Motor neuron (in vitro differentiated cells): ENCODE measurements at regions not wholly inside any gene's neighbourhood (a gene's known extent, or its start where the extent isn't known, plus 50 kb on each side); places are given as distances from the start of the nearest gene placed in this dataset.
A peak's percentile ranks its signal among the peaks of the same experiment; 100 is the strongest.

Experiments
- ATAC-seq, 8 experiments: fragments of 200-7000 bp; cut with Tn5 transposase; replicated peaks in 6 of 8; 2 replicates each; pipeline ENCODE4 v1.8.0; 2021; ENCODE audit warnings: mild to moderate bottlenecking in 8 of 8, moderate library complexity in 8 of 8
- H3K27ac ChIP-seq, 2 donors: fragments of 250-450 bp; sonication (Bioruptor Pico); 2 replicates each; pipeline ENCODE4 v1.9.0; 2021; ENCODE audit warnings: antibody characterized with exemption in 2 of 2, mild to moderate bottlenecking in 2 of 2, moderate library complexity in 1 of 2
- H3K4me1 ChIP-seq, 2 donors: fragments of 250-450 bp; sonication (Bioruptor Pico); replicated peaks in 1 of 2; 2 replicates each; pipeline ENCODE4 v1.6.1; 2021; ENCODE audit warnings: antibody characterized with exemption in 2 of 2, mild to moderate bottlenecking in 2 of 2, moderate library complexity in 1 of 2
- H3K4me3 ChIP-seq, 5 donors: fragments of 250-450 bp; sonication (Bioruptor Pico); 2 replicates each; pipeline ENCODE4 v1.9.0; 2021; ENCODE audit warnings: antibody characterized with exemption in 5 of 5, mild to moderate bottlenecking in 5 of 5, moderate library complexity in 4 of 5
- WGBS, 10 experiments: fragments of 450-650 bp; shearing (Covaris generic); methylation state at CpG; one replicate each; pipeline ENCODE4 v1.0.0; 2022; 5-methylcytosine and 5-hydroxymethylcytosine counted together
- in situ Hi-C, 9 experiments: fragments of 400-800 bp; cut with MboI; loops; one replicate each; pipeline ENCODE4 v1.15.0; 2021; ENCODE audit warnings: low sequenced_read_pairs in 9 of 9, low pct_unique_long_range_greater_than_20kb in 2 of 9; ENCODE audit not compliant: unreplicated experiment in 9 of 9

DNA sequence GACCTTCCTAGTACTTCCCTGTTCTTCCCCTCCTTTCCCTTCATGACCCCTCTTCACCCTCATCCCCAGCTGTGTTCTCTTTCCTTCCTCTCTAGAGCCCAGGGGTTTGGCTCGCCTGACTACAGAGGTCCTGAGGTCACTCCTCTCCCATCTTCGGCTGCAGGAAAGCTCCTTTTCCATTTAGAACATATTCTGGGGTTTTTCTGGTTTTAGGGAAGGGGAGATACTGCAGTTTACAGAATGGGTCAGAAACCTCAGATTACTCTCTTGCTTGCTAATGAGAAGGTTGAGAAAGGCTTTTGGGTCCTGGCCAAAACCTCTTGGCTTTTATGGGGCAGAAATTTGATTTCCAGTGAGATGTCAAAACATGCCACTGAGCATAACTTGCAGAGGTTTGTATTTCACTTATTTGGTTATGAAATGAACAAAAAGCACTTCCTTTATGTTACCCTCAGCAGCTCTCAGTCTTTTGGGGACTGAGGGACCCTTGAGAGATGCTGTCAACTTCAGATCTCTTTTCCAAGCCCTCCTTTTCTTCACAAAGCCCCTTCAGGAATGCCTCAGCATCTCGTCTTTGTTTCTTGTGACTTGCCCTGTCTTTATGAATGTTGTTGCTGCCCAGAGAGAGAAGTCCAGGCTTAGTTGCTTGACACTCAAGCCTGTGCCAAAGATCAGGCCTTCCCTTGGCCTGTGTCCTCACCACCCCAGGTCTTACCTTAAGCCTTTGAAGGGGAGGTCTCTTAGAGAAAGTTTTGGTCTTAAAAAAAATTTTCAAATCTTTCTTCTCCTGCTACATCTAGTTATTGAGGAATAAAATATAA is 121.7 kb upstream of the TPM1 start:
- H3K4me1 ChIP-seq, result no peaks in the 10 kb centered on the region
- in situ Hi-C loops, result no loop called here
- 13 to 93% (median 51%) methylated on average over 1 to 3 of the region's 3 CpGs; no CpG with 5 or more reads in 1 of the 10 experiments for WGBS, 10 experiments
- H3K27ac ChIP-seq, result no peak overlapping the region
- no peak overlapping the region for H3K4me3 ChIP-seq
- peak in 1 of 8 experiments; percentile 30 for ATAC-seq

DNA sequence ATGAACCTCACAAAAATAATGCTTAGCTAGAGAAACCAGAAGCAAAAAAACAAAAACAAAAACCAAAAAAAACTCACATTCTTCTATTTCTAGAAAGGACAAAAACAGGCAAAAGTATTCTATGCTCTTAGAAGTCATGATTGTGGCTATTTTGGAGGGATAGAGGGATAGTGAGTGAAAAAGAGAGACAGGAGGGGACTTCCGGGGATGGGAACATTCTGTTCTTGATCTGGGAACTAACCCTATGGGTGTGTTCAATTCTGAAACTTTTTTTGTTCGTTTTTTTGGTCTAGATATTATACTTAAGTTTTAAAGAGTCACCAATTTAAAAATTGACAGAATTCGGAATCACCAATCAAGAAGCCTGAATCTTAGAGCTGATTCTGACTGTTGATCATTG is 120.0 kb upstream of the TPM1 start:
- H3K27ac ChIP-seq, result no peak overlapping the region
- no peak for ATAC-seq
- in situ Hi-C loops, result no loop called here
- no peak overlapping the region for H3K4me3 ChIP-seq
- no peaks in the 10 kb centered on the region for H3K4me1 ChIP-seq
- whole genome bisulfite sequencing, 10 experiments, result 20 to 100% (median 63%) methylated on average over 1 to 3 of the region's 3 CpGs

DNA sequence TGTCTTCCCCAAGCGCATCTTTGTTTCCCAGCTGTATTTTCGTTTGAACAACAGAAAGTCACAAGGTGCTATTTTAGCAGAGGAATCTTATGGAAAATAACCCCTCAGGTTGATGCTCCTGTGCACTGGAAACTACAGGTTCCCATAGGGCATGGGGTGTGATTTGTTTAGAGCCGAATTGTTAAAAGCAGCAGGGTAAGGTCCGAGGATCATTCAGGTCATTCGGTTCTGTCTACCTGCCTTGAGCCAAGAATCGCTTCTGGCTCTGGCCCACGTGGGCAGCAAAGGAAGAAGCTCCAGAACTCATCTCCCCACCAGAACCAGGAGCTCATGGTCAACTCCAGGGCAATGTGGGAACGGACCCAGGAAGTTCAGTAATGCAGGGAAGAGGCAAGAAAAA is 116.7 kb upstream of the TPM1 start:
- no peaks in the 10 kb centered on the region for H3K4me1 ChIP-seq
- 70 to 100% (median 86%) methylated on average over 1 to 7 of the region's 8 CpGs; no CpG with 5 or more reads in 1 of the 10 experiments for WGBS, 10 experiments
- no peak overlapping the region for H3K27ac ChIP-seq
- no peak for ATAC-seq
- in situ Hi-C loops, result loop anchor here in 1 of 9 experiments (25.0 kb wide), 1 partner anchor 89 kb away; no protein-coding TSS in a partner anchor
- H3K4me3 ChIP-seq, result no peak overlapping the region

DNA sequence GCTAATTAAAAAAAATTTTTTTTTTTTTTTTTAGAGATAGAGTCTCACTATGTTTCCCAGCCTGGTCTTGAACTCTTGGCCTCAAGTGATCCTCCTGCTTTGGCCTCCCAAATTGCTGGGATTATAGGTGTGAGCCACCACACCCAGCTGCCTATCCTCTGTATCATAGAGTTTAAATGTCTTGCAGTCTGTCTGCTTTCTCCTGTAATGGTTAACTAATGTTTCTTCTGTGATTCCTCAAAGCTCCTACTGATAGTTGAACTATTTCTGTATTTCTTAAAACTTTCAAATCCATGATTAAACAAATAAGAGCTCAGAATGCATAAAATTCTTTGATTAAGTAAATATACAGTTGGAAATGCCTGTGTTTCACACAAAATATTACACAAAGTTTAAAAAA is 115.4 kb upstream of the TPM1 start:
- Histone ChIP-seq H3K4me3 (no peak overlapping the region), H3K27ac (no peak overlapping the region), H3K4me1 (no peaks in the 10 kb centered on the region)
- no peak for ATAC-seq
- in situ Hi-C loops, result loop anchor here in 1 of 9 experiments (25.0 kb wide), 1 partner anchor 90 kb away; no protein-coding TSS in a partner anchor

DNA sequence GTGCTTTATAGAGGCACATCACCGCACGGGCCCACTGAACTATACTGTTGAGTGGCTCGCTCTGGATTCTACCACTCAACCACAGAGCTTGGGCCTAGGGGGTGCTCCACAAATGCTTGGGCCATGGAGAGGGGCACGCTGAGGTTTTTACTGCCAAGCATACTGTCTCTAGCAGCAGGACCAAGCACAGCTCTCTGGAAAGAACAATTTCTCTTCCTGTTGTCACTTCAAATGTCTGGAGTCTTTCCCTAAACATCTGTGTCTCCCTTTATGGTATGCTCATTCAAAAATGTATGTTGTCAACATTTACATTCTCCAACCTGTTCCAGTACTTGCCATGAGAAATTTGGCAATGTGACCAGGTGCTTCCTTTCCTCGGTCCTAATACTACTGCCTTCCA is 114.7 kb upstream of the TPM1 start:
- Histone ChIP-seq H3K4me1 (no peaks in the 10 kb centered on the region), H3K27ac (no peak overlapping the region), H3K4me3 (no peak overlapping the region)
- 61 to 100% (median 95%) methylated on average over 1 to 5 of the region's 5 CpGs; no CpG with 5 or more reads in 2 of the 10 experiments for WGBS, 10 experiments
- in situ Hi-C loops, result loop anchor here in 1 of 9 experiments (25.0 kb wide), 1 partner anchor 91 kb away; no protein-coding TSS in a partner anchor
- ATAC-seq, result no peak

DNA sequence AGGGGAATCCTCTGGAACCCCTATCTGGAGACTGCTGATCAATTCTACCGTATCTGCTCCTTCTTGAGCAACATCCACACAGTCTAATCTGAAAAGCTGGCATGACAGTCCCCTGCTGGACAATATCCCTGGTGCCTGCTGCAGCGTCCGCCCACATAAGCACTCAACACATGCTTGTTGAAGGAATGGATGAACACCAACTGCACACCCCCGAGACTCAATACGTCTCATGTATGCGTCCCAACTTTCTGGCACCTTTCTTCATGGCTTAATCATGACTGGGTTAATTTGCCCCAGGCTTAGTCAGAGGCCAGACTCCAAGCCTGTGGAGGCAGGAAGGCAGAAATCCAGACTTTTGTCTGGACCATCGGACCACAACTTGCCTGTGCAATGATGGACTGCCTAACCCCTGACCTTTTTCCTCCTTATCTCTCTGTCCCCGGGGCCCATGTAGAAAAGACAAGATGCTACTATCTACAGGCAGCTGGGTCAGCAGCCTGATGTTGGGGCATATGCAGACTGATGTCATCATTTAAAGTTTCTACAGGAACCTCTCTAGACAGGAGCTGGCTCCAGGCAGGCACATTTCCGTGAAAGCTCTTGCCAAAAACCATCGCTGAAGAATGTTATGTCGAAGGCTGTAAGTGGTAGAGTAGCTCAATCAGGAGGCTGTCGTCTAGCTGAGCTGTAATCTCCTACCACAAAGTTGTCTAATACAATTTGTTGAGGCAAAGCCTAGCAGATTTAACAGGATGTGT is 114.1 kb upstream of the TPM1 start:
- H3K4me1 ChIP-seq, result no peaks in the 10 kb centered on the region
- ATAC-seq, result peak in 4 of 8 experiments; percentile 43 to 74 (median 66)
- no peak overlapping the region for H3K4me3 ChIP-seq
- in situ Hi-C loops, result loop anchor here in 1 of 9 experiments (25.0 kb wide), 1 partner anchor 91 kb away; no protein-coding TSS in a partner anchor
- 0 to 98% (median 77%) methylated on average over 1 to 10 of the region's 12 CpGs; no CpG with 5 or more reads in 1 of the 10 experiments for WGBS, 10 experiments
- H3K27ac ChIP-seq, result no peak overlapping the region

DNA sequence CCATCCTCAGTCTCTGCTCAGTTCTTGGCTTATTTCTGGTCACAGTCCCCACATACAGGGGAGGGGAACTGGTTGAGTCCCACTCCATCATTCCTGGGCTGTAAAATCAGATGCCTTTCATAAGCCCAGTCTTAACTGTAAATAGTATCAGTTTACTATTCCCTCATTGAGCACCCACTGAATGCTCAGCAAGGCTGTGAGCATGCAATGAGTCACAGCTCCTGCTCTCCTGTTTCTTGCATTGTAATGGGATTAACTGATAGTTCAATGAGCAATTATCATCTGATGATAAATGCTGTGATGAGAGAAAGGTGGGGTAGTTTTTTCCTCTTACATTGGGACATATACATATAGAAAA is 113.6 kb upstream of the TPM1 start:
- Histone ChIP-seq H3K4me1 (no peaks in the 10 kb centered on the region), H3K4me3 (no peak overlapping the region), H3K27ac (no peak overlapping the region)
- in situ Hi-C loops, result loop anchor here in 1 of 9 experiments (25.0 kb wide), 1 partner anchor 92 kb away; no protein-coding TSS in a partner anchor
- peak in 3 of 8 experiments; percentile 47 to 72 (median 53) for ATAC-seq

DNA sequence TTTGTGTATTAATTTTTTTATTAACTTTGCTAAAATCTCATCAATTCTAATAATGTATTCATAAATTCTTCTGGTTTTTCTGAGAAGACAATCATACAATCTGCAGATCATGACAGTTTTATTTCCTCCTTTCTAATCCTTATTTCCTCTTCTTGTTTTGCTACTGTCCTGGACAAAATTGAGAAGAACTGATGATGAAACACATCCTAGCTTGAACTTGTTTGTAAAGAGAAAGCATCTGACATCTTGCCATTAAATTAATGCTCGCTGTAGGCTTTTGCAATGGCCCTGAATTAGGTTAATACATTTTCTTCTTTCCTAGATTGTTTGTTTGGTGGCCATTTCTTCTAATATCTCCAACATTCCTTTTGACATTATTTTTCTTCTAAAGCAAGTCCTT is 110.9 kb upstream of the TPM1 start:
- no peak for ATAC-seq
- Histone ChIP-seq H3K4me1 (peaks cover 0 to 4% of the 10 kb centered on the region in 2 donors), H3K27ac (no peak overlapping the region), H3K4me3 (no peak overlapping the region)
- in situ Hi-C loops, result loop anchor here in 1 of 9 experiments (25.0 kb wide), 1 partner anchor 94 kb away; no protein-coding TSS in a partner anchor
- 27 to 100% (median 87%) methylated on average over 1 of the region's 1 CpG; no CpG with 5 or more reads in 1 of the 10 experiments for WGBS, 10 experiments

DNA sequence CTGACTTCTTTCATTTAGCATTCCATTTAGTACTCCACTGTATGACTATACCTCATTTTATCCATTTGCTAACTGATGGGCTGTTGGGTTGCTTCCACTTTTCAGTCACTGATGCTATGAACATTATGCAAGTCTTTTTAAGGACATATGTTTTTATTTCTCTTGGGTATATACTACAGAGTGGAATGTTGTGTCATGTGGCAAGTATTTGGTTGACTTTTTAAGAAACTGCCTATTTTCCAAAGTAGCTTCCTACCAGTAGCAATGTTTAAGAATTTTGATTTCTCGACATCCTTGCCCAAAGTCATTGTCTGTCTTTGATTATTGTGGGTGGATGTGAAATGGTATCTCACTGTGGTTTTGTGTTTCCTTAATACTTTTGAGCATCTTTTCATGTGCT is 110.1 kb upstream of the TPM1 start:
- WGBS, 10 experiments, result 0 to 50% (median 7%) methylated on average over 1 of the region's 1 CpG; no CpG with 5 or more reads in 4 of the 10 experiments
- Histone ChIP-seq H3K27ac (no peak overlapping the region), H3K4me3 (no peak overlapping the region), H3K4me1 (peaks cover 0 to 4% of the 10 kb centered on the region in 2 donors)
- ATAC-seq, result no peak
- in situ Hi-C loops, result loop anchor here in 1 of 9 experiments (25.0 kb wide), 1 partner anchor 95 kb away; no protein-coding TSS in a partner anchor

DNA sequence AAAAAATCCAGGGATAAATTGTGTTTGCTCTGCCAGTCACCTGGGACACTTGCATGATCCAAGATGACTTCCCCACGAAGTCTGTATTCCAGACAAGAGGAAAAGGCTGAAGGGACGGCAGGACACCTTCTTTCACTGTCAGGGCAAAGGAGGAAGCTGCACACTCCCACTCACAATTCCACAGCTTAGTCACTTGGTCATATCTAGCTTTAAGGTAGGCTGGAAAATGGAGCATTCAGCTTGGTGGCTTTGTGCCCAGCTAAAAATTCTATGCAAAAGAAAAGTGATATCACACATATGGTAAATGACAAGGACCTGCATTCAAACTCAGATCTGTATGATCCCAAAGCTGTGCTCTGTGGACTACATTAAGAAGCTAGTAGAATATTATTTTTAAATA is 109.2 kb upstream of the TPM1 start:
- no peak overlapping the region for H3K27ac ChIP-seq
- 0 to 89% (median 7%) methylated on average over 2 of the region's 2 CpGs; no CpG with 5 or more reads in 5 of the 10 experiments for WGBS, 10 experiments
- peaks cover 0 to 4% of the 10 kb centered on the region in 2 donors for H3K4me1 ChIP-seq

DNA sequence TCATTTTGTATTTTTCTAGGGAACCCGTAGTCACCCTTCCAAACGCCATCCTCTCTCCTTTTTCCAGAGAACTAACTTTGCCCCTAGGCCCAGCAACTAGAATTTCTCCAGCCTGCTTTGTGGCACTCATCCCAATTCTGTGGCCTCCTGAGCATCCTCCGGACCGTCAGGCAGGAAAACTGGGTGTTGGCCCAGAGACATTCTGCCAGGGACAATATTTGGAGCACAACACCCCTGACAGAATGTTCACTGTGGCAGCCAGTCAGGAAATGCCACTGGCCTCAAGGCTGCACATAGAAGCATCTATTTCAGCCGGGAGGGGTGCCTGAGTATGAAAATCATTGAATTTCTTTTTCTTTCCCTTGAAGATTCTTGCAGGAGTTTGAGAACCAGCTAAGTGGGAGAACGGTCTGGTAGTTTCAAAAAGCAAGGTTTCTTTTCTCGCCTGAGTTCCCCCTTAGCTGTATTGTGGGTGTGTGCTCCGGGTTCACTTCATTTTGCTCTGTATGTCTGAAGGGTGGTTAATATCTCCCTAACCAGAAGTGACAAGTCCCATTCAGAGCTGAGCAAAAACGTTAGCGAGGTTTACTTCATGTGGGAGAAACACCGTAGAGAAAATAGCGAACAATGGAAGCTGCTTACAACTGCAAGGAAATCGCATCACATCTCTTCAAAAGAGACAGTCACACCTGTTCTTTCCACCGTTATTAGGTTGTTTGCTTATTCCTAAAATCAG is 108.1 kb upstream of the TPM1 start:
- Histone ChIP-seq H3K4me3 (no peak overlapping the region), H3K27ac (no peak overlapping the region), H3K4me1 (peaks cover 0 to 4% of the 10 kb centered on the region in 2 donors)
- WGBS, 10 experiments, result 47 to 94% (median 88%) methylated on average over 2 to 12 of the region's 14 CpGs
- in situ Hi-C loops, result loop anchor here in 1 of 9 experiments (25.0 kb wide), 1 partner anchor 97 kb away; no protein-coding TSS in a partner anchor
- no peak for ATAC-seq

More for the DNA sequence above, 109.2 kb upstream of the TPM1 start:
- in situ Hi-C loops, result loop anchor here in 1 of 9 experiments (25.0 kb wide), 1 partner anchor 96 kb away; no protein-coding TSS in a partner anchor
- no peak overlapping the region for H3K4me3 ChIP-seq
- peak in 2 of 8 experiments; percentile 22 to 30 for ATAC-seq

DNA sequence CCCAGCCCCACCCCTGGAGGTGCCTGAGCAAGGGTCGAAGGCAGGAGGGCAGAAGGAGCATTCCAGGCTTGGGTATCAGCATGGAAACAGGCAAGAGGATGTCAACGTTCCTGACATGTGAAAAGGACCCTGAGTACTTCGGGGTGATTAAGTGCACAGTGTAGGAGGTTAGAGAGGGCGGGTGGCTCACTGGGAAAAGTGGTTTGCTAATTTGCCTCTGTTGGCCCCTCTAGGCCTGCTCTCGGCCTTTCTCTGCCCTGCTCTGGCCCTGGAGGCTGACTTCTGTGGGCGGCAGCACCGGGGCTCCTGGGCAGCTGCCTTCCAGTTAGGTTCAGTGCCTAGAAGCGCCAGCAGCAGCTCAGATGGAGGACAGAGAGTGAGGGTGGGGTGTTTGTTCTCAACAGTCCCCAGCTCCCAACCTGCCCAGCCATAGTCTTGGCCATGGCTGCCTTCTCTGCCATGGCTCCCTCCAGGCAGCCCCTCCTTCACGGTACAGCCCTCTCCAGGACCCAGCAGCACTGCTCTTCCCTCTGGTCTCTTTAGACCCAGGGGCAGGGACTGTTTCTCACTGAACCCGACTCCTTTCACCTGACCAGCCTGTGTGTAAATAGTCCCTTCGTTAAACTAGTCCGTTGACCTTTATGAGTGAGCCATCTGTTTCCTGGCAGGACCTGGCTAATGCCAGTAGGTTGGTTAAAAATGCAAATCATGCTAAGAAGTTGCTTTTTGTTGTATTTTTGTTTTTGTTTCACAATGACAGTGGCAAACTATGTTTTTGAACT is 107.1 kb upstream of the TPM1 start:
- peak in 1 of 8 experiments; percentile 54 for ATAC-seq
- H3K27ac ChIP-seq, result no peak overlapping the region
- H3K4me3 ChIP-seq, result no peak overlapping the region
- in situ Hi-C loops, result loop anchor here in 1 of 9 experiments (25.0 kb wide), 1 partner anchor 98 kb away; no protein-coding TSS in a partner anchor
- WGBS, 10 experiments, result 51 to 90% (median 83%) methylated on average over 2 to 12 of the region's 12 CpGs
- peaks cover 5% of the 10 kb centered on the region in 2 donors for H3K4me1 ChIP-seq
